ENCODE measurements at regions not wholly inside any gene's neighbourhood (a gene's known extent, or its start where the extent isn't known, plus 50 kb on each side); places are given as distances from the start of the nearest gene placed in this dataset.

GRCh38 chr1:96492236-96492635 is 229.3 kb upstream of the PTBP2 start:
- TF ChIP-seq ZNF12 (CRISPR knock-in tag; IDR thresholded peaks at IDR 0.05) (no peak), CREM (IDR thresholded peaks at IDR 0.05; ENCODE audit: low read depth) (no peak), FOXP4 (CRISPR knock-in tag; IDR thresholded peaks at IDR 0.05; ENCODE audit: borderline replicate concordance) (no peak), HMGXB4 (CRISPR knock-in tag; IDR thresholded peaks at IDR 0.05) (no peak), HOMEZ (CRISPR knock-in tag; IDR thresholded peaks at IDR 0.05) (no peak), TCF7 (IDR thresholded peaks at IDR 0.05; ENCODE audit: borderline replicate concordance) (no peak), ATF3 (IDR thresholded peaks at IDR 0.05) (no peak), ATF3 (CRISPR knock-in tag; conservative IDR thresholded peaks at IDR 0.05) (no peak), NR2C2 (CRISPR knock-in tag; IDR thresholded peaks at IDR 0.05) (no peak), NR2C2 (tag; IDR thresholded peaks at IDR 0.05) (no peak)
